Breast epithelium (tissue), 3 donors: ENCODE measurements at regions not wholly inside any gene's neighbourhood (a gene's known extent, or its start where the extent isn't known, plus 50 kb on each side); places are given as distances from the start of the nearest gene placed in this dataset.

ENCODE experiments used
- CTCF ChIP-seq, 3 donors: fragments of 450-650 bp; IDR thresholded peaks; one replicate each; pipeline ENCODE4 v1.5.1; 2016 to 2017; ENCODE audit warnings: antibody characterized with exemption in 3 of 3, mild to moderate bottlenecking in 3 of 3, moderate library complexity in 3 of 3
- POLR2A ChIP-seq: fragments of 450-650 bp; IDR thresholded peaks from one replicate; pipeline ENCODE4 v1.6.1; 2016; ENCODE audit warnings: antibody characterized with exemption, mild to moderate bottlenecking, moderate library complexity

- TF ChIP-seq CTCF (IDR thresholded peaks at IDR 0.05) (no peak), POLR2A (no peak)
Observed at GRCh38 chr3:135487261-135487660, 478.3 kb upstream of the PPP2R3A start.
